ENCODE measurements at regions not wholly inside any gene's neighbourhood (a gene's known extent, or its start where the extent isn't known, plus 50 kb on each side); places are given as distances from the start of the nearest gene placed in this dataset.
"Not testable (repeated sequence)": the region's sequence is repeated elsewhere in the genome, so short reads cannot be mapped to it uniquely, and the experiment has no call there.

- no peak for DNase-seq (ENCODE audit: low read depth)
These were observed 388.4 kb downstream of the NDFIP2 start for GRCh38 chr13:79869326-79869725.

DNA sequence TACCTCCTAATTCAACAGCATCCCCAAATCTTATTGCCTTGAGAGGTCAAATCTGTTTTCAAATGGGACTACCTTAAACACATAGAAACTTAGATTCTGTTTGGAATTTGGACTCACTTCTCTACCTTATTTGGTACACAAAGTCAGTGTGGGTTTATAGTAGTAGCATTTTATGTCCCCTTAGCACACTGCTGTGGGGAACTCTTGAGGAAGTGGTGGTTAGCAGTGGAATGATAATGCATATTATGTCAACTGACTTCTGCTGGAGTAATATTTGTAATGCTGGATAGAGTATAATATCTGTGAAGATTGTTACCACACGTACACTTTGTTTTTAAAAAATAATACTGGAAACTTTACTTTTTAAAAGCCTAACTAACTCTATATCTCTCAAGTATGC is 386.3 kb downstream of the NDFIP2 start:
- DNase-seq (ENCODE audit: low read depth), result no peak

- DNase-seq (ENCODE audit: low read depth), result no peak
These were observed 385.5 kb downstream of the NDFIP2 start for GRCh38 chr13:79866436-79866835.

- no peak for DNase-seq (ENCODE audit: low read depth)
These were observed 381.6 kb downstream of the NDFIP2 start for GRCh38 chr13:79862515-79862914.

- no peak for DNase-seq (ENCODE audit: low read depth)
These were observed 380.8 kb downstream of the NDFIP2 start for GRCh38 chr13:79861731-79862130.

DNA sequence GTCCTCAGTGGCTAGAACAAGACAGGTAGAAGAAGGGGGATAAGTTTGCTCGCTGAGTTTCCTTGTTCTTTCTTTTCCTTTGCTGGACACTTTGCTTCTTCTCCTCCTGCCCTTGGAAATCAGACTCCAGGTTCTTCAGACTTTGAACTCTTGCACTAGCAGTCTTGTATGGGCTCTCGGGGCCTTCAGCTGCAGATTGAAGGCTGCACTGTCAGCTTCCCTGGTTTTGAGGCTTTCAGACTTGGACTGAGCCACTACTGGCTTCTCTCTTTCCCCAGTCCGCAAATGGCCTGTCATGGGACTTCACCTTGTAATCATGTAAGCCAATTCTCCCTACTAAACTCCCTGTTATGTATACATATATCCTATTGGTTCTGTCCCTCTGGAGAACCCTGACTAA is 379.8 kb downstream of the NDFIP2 start:
- DNase-seq (ENCODE audit: low read depth), result no peak

DNA sequence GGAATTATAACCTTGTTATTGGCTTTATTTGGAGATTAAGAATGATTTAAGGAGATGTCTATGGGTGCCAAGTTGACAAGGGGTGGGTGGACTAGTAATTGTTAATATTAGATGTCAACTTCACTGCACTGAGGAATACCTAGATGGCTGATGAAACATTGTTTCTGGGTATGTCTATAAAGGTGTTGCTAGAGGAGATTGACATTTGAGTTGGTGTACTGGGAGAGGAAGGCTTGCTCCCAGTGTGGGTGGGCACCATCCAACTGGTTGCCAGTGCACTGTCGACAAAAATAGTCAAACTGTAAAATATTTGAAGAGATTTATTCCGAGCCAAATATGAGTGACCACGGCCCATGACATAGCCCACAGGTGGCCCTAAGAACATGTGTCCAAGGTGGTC is 378.8 kb downstream of the NDFIP2 start:
- DNase-seq (ENCODE audit: low read depth), result no peak

GRCh38 chr13:79853251-79853650 is 372.3 kb downstream of the NDFIP2 start:
- DNase-seq (ENCODE audit: low read depth), result no peak

DNA sequence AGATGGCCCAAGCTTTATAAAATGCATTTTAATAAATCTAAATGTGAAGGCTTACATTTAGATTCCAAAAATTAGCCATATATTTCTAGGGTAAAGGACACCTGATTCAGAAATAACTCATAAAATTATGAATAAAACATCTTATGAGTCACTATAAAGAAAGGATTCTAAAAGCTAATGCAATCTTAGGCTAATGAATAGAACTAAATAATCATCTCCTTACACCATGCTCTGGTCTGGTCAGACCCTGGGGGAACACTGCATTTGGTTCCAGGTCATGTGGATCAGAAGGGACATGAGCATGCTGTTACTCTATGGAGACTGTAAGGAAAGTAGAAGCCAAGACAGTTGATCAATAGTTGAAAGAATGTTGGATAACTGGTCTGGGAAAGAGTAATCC is 370.4 kb downstream of the NDFIP2 start:
- DNase-seq (ENCODE audit: low read depth), result no peak

DNA sequence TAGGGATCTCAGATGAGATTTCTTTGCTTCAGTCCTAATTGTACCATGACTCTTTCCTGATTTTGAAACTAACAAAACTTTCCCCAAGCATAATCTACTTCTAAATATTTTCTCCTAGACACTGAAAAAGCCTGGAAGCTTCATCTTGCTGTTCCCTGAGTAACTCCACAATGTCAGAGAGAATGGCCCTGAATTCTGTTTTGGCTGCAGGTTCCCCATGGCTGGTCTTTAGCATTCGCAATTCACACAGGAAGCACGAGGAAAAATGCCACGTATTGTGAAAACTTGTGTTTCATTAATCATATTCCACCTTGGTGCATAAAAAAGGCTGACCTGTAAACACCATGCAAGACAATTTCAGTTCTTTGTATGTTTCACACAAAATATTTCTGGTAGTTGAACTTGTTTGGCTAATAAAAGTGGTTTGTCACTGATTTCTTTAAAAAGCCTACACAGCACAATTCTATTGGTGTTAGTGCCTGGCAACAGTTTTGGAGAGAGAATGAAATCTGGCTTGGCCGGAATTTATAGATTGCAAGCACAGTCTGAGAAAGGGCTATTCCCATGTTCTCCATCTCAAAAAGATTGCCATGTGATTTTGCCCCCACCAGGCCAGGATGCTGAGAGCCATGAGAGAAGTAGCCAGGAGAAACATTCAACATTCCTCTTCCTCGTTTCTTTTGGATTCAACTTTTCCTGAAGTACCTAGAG is 367.1 kb downstream of the NDFIP2 start:
- DNase-seq (ENCODE audit: low read depth), result no peak

DNA sequence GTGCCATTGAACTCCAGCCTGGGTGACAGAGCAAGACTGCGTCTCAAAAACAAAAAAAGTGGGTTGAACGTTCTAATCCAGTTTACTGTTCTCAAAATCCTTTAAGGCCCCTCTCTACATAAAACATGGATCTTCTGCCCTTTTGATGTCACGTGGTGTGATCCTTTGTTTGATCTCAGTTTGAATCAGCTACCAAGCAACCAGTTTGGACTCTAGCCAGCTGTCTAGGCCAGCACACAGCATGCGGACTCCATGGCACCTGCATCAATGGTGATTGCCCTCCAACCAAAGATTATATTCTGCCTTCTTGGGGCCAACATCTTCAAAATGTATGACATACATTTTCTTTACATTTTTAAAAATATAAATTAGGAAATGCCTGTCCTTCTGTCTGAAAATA is 365.4 kb downstream of the NDFIP2 start:
- no peak for DNase-seq (ENCODE audit: low read depth)

- no peak for DNase-seq (ENCODE audit: low read depth)
These were observed 356.9 kb downstream of the NDFIP2 start for GRCh38 chr13:79837741-79838450.

GRCh38 chr13:79836121-79836520 is 355.2 kb downstream of the NDFIP2 start:
- DNase-seq (ENCODE audit: low read depth), result not testable (repeated sequence)

GRCh38 chr13:79834876-79835275 is 353.9 kb downstream of the NDFIP2 start:
- no peak for DNase-seq (ENCODE audit: low read depth)

- no peak for DNase-seq (ENCODE audit: low read depth)
These were observed 353.0 kb downstream of the NDFIP2 start for GRCh38 chr13:79833991-79834390.

GRCh38 chr13:79831556-79831955 is 350.6 kb downstream of the NDFIP2 start:
- no peak for DNase-seq (ENCODE audit: low read depth)

GRCh38 chr13:79830945-79831344 is 350.0 kb downstream of the NDFIP2 start:
- no peak for DNase-seq (ENCODE audit: low read depth)

DNA sequence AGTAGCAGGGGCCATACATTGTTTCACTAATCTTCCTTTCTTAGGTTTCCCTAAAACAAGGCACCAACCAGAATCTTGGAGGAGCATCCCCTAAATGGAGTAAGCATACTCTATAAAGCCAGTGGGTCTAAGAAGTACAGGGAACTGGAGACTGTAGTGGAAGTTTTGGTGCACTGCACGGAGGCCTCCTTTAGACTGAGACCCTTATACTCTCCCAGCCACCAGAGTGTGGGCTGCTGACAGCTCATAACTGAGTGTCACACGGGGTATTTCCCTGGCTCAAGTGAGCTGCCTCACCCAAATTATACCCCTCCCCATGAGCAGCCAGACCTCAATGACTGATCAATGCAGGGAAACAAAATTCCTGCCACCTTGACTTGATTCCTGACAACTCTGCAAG is 349.5 kb downstream of the NDFIP2 start:
- DNase-seq (ENCODE audit: low read depth), result no peak

DNA sequence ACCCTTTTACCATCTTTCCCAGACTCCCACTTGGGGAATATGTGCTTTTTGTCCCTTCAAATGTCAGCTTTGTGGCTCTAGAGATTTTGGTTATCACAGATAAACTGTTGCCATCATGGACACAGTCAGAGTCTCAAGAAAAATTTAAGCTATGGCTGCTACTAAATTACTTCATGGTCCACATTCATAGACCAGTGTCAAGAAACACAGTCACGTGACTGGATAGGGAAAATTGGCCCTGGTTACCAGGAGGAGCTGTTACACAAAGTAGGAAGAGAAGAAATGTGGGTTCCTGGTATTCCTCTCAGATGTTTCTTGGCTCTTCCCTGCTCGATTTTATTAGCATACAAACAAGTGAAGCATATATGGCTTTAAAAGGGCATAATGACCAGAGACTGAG is 348.9 kb downstream of the NDFIP2 start:
- DNase-seq (ENCODE audit: low read depth), result no peak

DNA sequence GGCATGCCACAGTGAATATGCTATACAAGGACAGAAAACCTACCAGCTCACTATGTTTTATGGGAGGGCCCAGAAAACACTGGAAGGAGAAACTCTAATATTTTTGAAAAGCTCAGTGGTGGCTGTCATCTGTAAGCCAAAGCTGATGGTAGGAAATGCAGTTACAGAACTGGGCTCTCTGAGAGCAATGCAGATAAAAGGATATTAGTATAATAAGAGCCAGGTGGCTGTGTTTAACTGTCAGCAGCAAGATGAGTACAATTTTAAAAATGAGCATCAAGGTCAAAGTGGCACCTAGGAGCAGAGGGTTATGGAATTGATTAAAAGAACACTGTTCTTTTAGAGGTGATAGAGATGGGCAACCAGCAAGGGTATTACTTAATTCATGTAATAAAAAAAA is 345.0 kb downstream of the NDFIP2 start:
- DNase-seq (ENCODE audit: low read depth), result no peak

DNA sequence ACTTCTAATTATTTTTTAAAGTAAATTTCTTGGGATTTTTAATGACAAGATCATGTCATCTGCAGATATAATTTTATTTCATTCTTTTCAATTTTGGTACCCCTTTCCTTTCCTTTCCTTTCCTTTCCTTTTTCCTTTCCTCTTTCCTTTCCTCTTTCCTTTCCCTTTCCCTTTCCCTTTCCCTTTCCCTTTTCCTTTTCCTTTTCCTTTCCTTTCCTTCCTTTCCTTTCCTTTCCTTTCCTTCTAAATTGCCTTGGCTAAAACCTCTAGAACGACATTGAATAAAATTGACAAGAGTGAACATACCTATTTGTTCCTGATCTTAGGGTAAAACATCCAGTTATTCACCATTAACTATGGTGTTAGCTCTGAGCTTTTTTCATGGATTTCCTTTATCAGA is 334.1 kb downstream of the NDFIP2 start:
- no peak for DNase-seq (ENCODE audit: low read depth)

DNA sequence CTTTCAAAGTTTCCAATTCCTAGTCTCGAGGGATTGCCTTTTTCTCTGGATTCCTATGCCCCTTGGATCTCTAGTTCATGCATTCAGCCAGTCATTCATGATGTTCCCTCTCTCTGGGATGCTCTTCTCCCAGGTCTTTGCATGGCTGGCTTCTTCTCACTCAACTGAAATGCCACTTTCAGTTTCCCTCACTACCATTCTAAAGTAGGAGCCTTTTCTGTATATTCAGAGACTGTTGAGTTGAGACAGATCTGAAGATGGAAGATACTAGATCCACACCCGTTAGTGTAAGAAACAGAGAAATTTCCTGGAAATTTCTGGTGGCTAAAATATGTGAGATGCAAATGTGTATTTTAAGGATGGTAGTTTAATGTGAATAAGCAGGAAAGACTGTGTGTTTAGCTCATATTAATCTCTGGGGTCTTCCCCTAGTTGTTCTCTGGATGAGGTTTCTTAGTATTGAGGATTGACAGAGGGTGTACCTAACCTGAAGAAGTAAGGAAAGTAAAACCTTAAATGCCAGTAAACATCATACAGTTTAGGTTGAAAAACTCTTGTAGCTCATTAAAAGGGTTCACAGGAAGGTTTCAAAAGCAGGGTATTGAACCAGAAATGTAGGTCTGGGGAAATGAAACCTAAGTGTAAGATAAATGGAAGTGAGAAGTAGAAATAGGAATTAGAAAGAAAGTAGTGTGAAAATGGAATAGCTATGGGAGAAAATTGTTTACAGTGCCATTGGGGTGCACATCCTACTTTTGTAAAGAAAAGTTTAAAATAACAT is 331.3 kb downstream of the NDFIP2 start:
- DNase-seq (ENCODE audit: low read depth), result no peak

GRCh38 chr13:79811170-79811569 is 330.2 kb downstream of the NDFIP2 start:
- no peak for DNase-seq (ENCODE audit: low read depth)
